Right hindlimb (tissue), 1 donor: ENCODE measurements at regions not wholly inside any gene's neighbourhood (a gene's known extent, or its start where the extent isn't known, plus 50 kb on each side); places are given as distances from the start of the nearest gene placed in this dataset.

Source experiments
- DNase-seq: peaks from one replicate; pipeline ENCODE4 v3.0.0-alpha.2; 2018

DNA sequence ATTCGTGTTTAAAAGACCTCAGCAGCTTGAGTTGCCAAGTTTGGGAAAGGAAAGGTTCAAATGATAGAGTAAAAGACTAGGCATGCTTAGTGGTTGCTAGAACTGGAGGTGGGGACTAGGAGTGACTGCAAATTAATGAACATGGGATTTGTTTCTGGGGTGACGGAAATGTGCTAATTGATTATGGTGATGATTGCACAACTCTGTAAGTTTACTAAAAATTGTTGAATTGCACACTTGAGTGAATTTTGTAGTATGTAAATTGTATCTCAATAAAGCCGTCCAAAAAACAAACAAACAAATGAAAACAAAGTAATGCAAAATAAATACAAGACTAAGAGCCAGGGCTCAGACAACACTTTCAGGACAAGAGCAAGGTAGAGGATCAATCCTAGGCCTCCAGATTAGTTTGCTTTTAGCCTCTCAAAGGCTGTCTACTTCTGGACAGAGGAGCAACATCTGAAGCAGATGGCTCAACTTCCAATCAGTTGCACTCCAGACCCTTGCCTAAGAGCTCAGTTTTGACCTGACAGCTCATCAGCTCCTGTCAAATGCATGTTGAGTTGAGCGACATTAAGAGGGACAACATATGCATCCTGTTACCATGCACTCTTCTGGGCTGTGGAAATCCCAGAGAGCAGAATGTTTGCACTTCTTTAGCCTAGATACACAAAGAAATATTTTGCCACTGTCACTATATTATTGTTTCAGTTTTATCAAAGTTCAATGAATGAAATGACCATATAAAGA is 111.2 kb upstream of the ASIC2 start:
- no peak for DNase-seq

DNA sequence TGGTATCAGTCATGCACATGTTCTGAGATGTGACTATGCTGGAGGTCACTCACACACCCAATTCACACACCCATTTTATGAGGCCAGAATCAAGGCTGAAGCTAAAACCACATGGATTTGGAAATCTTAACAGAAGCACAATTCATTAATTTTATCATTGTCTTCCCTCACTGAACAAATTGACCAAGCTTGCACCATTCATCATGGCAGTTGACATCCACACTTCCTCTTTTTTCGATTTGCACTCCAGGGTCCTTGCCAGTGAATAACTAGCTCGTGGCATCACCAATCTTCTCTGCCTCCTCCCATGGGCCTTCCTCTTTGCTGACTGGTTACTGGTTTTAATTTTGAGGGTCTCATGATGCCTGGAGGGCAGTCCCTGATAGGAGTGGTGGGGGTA is 123.0 kb upstream of the ASIC2 start:
- DNase-seq, result no peak

DNA sequence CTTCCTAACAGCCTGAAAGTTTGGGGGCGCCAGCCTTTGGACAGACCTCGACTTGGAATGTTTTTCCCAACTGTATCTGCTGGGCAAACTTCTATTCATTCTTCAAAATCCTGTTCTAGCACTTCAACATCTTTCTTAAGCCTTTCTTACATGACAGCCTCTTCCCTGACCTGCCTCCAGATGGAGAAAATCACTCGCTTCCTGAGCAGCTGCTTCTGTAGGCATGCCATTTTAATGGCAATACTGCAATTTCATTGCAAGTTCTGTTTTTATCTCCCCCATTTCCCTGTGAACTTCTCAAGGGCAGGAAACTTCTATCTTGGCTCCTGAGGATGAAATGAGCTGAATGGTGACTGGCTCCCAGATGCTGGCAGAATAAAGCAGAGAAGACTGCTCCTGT is 128.8 kb upstream of the ASIC2 start:
- DNase-seq, result no peak

- no peak for DNase-seq
These were observed 140.5 kb upstream of the ASIC2 start for GRCh38 chr17:33433581-33433980.

DNA sequence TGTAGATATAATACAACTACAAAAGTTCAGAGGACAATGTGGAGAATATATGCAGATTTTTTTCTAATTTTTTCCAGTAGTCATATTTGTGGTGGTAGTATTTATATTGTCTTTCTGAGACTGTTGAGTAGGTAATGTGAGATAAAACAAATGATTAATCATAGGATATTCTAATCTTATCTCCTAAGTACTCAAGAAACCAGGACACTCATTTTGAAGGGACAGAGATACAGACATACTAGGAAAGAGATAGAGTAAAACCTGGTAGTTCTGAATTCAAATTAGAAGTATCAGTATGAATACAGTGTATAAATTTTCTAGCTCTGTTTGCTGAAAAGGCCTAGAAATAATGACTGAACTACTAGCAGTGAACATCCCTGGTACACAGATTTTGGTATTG is 141.7 kb upstream of the ASIC2 start:
- no peak for DNase-seq

- DNase-seq, result no peak
These were observed 142.7 kb upstream of the ASIC2 start for GRCh38 chr17:33435721-33436301.

DNA sequence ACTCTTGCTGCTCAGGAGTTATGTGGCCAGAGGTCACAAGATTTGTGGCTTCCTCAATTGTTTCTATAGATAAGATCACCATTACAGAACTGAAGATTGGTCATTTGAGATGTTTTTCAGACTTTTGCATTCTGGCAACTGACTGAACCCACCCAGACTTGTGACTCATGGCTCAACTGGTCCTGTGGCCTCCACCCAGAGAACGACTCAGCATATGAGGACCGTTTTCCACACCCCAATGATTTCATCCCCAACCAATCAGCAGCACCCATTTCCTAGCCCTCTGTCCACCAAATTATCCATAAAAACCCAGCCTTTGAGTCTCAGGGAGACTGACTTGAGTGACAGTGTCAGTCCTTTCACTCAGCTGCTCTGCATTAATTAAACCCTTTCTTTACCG is 143.2 kb upstream of the ASIC2 start:
- no peak for DNase-seq

DNA sequence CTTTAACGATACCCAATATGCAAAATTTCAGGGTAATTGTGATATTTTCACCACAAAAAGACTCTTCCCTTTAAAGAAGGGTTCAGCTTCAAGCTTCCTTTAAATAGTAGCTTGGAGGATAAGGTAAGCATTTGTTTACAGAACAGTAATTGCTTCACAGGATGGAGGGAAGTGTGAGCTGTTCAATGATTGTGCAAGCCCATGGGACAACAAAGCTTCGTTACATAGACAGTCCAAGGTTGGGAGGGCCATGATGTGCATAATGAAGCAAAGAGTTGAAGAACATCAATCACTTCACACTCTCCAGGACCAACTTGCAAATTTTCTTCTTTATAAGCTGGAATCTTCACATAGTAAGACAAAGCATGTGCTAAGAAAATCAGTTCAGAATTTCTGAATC is 145.0 kb upstream of the ASIC2 start:
- DNase-seq, result no peak

DNA sequence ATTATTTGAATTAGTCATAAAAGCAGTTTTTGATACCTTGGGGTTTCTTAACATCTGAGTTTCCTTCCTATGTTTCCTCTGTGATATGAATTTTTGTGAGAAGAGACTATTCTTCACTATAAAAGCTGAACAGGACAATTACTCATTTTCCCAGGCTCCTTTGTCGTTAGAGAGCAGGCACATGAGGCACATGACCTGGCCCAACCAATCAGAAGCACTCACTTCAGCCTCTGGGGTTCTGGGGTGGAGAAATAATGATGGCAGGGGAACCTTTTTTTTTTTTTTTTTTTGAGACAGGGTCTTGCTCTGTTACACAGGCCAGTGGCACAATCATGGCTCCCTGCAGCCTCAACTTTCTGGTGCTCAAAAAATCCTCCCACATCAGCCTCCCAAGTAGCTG is 145.5 kb upstream of the ASIC2 start:
- DNase-seq, result no peak

DNA sequence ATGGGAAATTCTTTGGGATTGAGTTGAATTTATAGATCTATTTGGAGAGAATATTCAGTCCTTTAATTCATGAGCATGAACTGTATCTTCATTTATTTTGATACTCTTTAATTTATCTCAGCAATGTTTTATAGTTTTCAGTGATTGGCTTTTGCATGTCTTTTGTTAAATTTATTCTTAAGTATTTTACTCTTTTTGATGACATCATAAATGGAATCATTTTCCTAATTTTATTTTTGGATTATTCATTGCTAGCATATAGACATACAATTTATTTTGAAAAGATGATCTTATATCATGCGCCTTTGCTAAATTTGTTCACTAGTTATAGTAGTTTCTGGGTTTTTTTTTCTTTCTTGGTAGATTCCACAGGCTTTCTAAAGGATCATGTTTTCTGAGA is 149.2 kb upstream of the ASIC2 start:
- no peak for DNase-seq

GRCh38 chr17:33444731-33445130 is 151.6 kb upstream of the ASIC2 start:
- no peak for DNase-seq

GRCh38 chr17:33447090-33447489 is 154.0 kb upstream of the ASIC2 start:
- DNase-seq, result no peak

DNA sequence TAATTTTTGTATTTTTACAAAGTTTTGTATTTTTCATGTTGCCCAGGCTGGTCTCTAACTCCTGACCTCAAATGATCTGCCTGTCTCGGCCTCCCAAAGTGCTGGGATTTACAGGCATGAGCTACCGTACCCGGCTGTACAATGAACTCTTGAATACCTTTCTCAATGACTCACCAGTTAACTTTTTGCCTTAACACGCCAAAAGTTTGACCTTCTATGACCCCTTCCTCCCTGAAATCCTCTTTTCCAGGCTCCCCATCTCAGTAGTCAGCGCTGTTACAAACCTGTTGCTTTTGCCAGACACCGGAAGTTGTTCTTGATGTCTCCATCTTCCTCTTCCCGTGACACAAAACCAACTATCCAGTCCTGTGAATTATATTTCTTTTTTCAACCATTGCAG is 158.1 kb upstream of the ASIC2 start:
- no peak for DNase-seq

GRCh38 chr17:33457477-33457876 is 164.4 kb upstream of the ASIC2 start:
- no peak for DNase-seq

GRCh38 chr17:33459078-33459940 is 166.2 kb upstream of the ASIC2 start:
- no peak for DNase-seq

DNA sequence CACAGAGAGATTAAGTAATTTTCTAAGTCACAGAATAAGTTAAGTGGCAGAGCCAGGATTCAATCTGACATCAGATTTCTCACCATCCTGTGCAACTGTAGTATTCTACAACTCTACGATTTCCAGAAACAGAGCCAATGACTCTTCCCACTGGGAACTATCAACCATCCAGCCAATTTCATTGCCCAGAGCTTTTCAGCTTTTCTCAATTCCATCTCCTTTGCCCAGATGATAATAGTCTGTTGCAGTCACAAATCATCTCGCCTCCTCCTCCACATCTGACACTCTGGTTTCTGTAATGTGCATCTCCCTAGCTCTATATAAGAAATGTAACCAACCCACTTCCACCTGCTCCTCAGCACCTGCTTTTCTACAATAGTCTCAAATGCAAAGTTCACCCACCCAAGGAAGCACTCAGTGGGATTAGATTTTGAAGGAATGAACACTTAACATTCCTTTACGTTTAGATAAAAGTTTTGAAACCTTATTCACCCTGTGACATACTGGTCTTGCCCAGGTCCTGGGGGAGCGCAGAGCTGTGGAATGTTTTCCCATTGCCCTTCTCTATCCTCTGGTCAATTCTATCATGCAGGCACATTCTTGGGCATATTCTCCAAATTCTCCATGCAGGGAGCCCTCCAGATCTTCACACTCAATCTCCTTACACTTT is 167.8 kb upstream of the ASIC2 start:
- DNase-seq, result no peak

DNA sequence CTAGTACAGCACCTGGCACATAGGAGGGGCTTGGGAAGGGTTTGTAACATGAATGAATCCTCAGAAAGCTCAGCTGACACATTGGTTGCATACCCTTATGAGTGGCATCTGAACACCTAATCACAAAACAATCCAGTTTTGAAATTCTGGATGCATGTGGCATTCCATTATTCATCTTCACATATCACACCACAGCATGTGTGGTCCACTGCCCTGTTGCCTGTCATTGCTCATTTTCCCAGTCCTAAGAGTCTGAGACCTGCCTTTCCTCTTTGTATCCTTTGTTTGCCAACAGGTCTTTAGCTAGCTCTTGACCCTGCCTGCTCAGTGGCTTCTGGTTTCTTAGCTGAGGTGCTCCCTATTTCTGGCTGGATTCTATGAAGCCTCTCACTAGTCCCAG is 170.8 kb upstream of the ASIC2 start:
- no peak for DNase-seq

DNA sequence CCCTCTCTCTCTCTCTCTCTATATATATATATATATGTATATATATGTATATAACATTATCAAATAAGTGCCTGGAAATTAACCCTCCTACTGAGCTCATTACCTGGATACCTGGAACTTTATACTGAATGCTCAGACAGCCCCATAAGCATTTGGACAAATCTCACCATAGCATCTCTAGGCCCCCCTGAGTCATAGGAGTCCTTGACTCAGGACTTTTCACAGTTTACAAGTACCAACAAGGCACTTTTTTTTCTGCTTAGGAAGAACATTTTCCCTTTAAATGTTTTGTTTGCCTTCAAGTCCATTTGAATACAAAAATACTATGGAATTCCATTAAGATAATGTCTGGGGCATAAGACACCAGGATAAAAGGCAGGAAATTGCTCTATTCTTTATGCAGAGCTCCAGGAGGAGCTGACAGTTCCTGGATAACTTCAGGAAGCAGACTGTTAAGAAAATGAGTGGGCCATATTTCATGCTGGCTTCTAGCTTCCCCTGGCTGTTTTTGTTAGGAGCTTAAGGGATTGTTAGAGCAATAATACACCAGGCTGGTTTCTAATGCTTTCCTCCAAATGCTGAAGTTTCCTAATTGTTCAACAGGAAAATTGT is 171.7 kb upstream of the ASIC2 start:
- DNase-seq, result no peak

- no peak for DNase-seq
These were observed 176.3 kb upstream of the ASIC2 start for GRCh38 chr17:33469421-33469820.

DNA sequence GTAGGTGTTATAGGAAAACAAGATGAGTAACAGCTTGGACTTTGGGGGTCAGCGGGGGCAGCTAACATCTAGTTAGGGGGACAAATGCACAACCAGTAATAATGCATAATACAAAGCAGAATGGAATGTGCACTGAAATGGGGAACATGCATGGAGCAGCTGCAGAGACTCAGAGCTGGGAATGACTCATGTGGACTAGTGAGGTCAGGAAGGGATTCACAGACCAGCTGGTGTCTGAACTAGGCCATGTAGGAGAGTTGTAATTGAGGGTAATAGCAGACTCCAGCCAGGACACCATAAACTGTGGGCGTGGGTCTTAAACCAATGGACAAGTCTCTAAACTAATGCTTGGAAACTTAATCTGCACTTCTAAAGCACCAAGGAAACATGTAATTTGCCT is 176.8 kb upstream of the ASIC2 start:
- DNase-seq, result peak; percentile 77

- no peak for DNase-seq
These were observed 180.0 kb upstream of the ASIC2 start for GRCh38 chr17:33473061-33473460.

- no peak for DNase-seq
These were observed 181.7 kb upstream of the ASIC2 start for GRCh38 chr17:33474789-33475188.

- no peak for DNase-seq
These were observed 182.5 kb upstream of the ASIC2 start for GRCh38 chr17:33475594-33475993.
